ENCODE measurements at regions not wholly inside any gene's neighbourhood (a gene's known extent, or its start where the extent isn't known, plus 50 kb on each side); places are given as distances from the start of the nearest gene placed in this dataset.

GRCh38 chr4:158007566-158007965 is 165.3 kb downstream of the GASK1B start:
- no peak overlapping the region for H3K4me3 ChIP-seq (ENCODE audit: control insufficient read depth, low read depth, low read length)
- TF ChIP-seq CTCF (IDR thresholded peaks at IDR 0.05; ENCODE audit: control insufficient read depth, insufficient read depth, low read depth, low read length, missing control alignments) = no peak
- DNase-seq (ENCODE audit: low read depth) = no peak

- no peak for TF ChIP-seq CTCF (IDR thresholded peaks at IDR 0.05; ENCODE audit: control insufficient read depth, insufficient read depth, low read depth, low read length, missing control alignments)
- no peak overlapping the region for H3K4me3 ChIP-seq (ENCODE audit: control insufficient read depth, low read depth, low read length)
- no peak for DNase-seq (ENCODE audit: low read depth)
Measured at GRCh38 chr4:158006990-158007389, 165.8 kb downstream of the GASK1B start.

GRCh38 chr4:158005021-158005420 is 167.8 kb downstream of the GASK1B start:
- no peak for TF ChIP-seq CTCF (IDR thresholded peaks at IDR 0.05; ENCODE audit: control insufficient read depth, insufficient read depth, low read depth, low read length, missing control alignments)
- no peak overlapping the region for H3K4me3 ChIP-seq (ENCODE audit: control insufficient read depth, low read depth, low read length)
- DNase-seq (ENCODE audit: low read depth) = no peak

GRCh38 chr4:158004101-158004500 is 168.7 kb downstream of the GASK1B start:
- no peak for DNase-seq (ENCODE audit: low read depth)
- H3K4me3 ChIP-seq (ENCODE audit: control insufficient read depth, low read depth, low read length) = no peak overlapping the region
- TF ChIP-seq CTCF (IDR thresholded peaks at IDR 0.05; ENCODE audit: control insufficient read depth, insufficient read depth, low read depth, low read length, missing control alignments) = no peak

- TF ChIP-seq CTCF (IDR thresholded peaks at IDR 0.05; ENCODE audit: control insufficient read depth, insufficient read depth, low read depth, low read length, missing control alignments) = no peak
- H3K4me3 ChIP-seq (ENCODE audit: control insufficient read depth, low read depth, low read length) = no peak overlapping the region
- no peak for DNase-seq (ENCODE audit: low read depth)
Measured at GRCh38 chr4:158003212-158003611, 169.6 kb downstream of the GASK1B start.

GRCh38 chr4:158002173-158002572 is 170.7 kb downstream of the GASK1B start:
- no peak for TF ChIP-seq CTCF (IDR thresholded peaks at IDR 0.05; ENCODE audit: control insufficient read depth, insufficient read depth, low read depth, low read length, missing control alignments)
- no peak overlapping the region for H3K4me3 ChIP-seq (ENCODE audit: control insufficient read depth, low read depth, low read length)
- DNase-seq (ENCODE audit: low read depth) = no peak

- H3K4me3 ChIP-seq (ENCODE audit: control insufficient read depth, low read depth, low read length) = no peak overlapping the region
- no peak for DNase-seq (ENCODE audit: low read depth)
- no peak for TF ChIP-seq CTCF (IDR thresholded peaks at IDR 0.05; ENCODE audit: control insufficient read depth, insufficient read depth, low read depth, low read length, missing control alignments)
Measured at GRCh38 chr4:158001756-158002155, 171.1 kb downstream of the GASK1B start.
